Adrenal gland (tissue), 9 donors: ENCODE measurements at regions not wholly inside any gene's neighbourhood (a gene's known extent, or its start where the extent isn't known, plus 50 kb on each side); places are given as distances from the start of the nearest gene placed in this dataset.

ENCODE experiments used
- DNase-seq, 7 donors: peaks; one replicate each; pipeline ENCODE4 v3.0.0-alpha.2; 2019 to 2020
- H3K27ac ChIP-seq, 5 donors: fragments of 200-600 bp; sonication (generic) in 4 of 5; 1 replicate in 3 of 5; 2 replicates in 2 of 5; pipeline versions ENCODE4 v1.5.1 to v1.8.0; 2016 to 2020; ENCODE audit warnings: mild to moderate bottlenecking in 1 of 5
- H3K27me3 ChIP-seq: fragments of 200-600 bp; 2 replicates; pipeline ENCODE4 v1.8.0; 2021
- H3K36me3 ChIP-seq, 2 donors: fragments of 200-600 bp; replicated peaks in 1 of 2; 1 replicate in 1 of 2; 2 replicates in 1 of 2; pipeline versions ENCODE4 v1.5.1 to v1.8.0; 2018 to 2022
- H3K4me1 ChIP-seq, 2 donors: fragments of 200-600 bp; replicated peaks in 1 of 2; 1 replicate in 1 of 2; 2 replicates in 1 of 2; pipeline versions ENCODE4 v1.5.1 to v1.8.0; 2018 to 2021
- H3K4me3 ChIP-seq, 4 donors: fragments of 200-600 bp; sonication (generic) in 3 of 4; one replicate each; pipeline ENCODE4 v1.5.1; 2016 to 2018
- H3K9me3 ChIP-seq, 3 donors: fragments of 200-600 bp; sonication (generic) in 1 of 3; replicated peaks in 1 of 3; 1 replicate in 2 of 3; 2 replicates in 1 of 3; pipeline versions ENCODE4 v1.5.1 to v1.8.0; 2016 to 2021
- POLR2A ChIP-seq, 2 donors: fragments of 450-650 bp; IDR thresholded peaks; one replicate each; pipeline ENCODE4 v1.6.1; 2017; ENCODE audit warnings: antibody characterized with exemption in 2 of 2, mild to moderate bottlenecking in 2 of 2, moderate library complexity in 1 of 2
- WGBS, 4 donors: extraction: QIAGEN DNeasy Blood & Tissue Kit in 2 of 4; methylation state at CpG; one replicate each; pipeline versions ENCODE4 v1.1.5 to v1.1.7; 2013 to 2017; 5-methylcytosine and 5-hydroxymethylcytosine counted together
- intact Hi-C, 2 donors: fragments of 100-400 bp; cut with DNase I; formaldehyde crosslinking; loops; one replicate each; pipeline versions ENCODE4 v1.14.1 to v1.15.0; 2022 to 2023
- TF ChIP-seq, protein P1 (sequence below), 6 experiments: fragments of 450-650 bp in 4 of 6; fragments of 200-600 bp in 2 of 6; sonication (generic) in 1 of 6; IDR thresholded peaks; 1 replicate in 5 of 6; 2 replicates in 1 of 6; pipeline versions ENCODE4 v1.5.1 to v1.8.0; 2016 to 2021; ENCODE audit warnings: antibody characterized with exemption in 6 of 6, mild to moderate bottlenecking in 2 of 6, moderate library complexity in 1 of 6
- donor health status: healthy with polysubstance abuse.
- donor health status: Bipolar disorder and iron deficiency.
- donor health status: DM: yes; HTN: yes; CAD: no.
- donor health status: DM: no; HTN: no; CAD: no.
- donor health status: DM: no; HTN: no; CAD: no.

DNA sequence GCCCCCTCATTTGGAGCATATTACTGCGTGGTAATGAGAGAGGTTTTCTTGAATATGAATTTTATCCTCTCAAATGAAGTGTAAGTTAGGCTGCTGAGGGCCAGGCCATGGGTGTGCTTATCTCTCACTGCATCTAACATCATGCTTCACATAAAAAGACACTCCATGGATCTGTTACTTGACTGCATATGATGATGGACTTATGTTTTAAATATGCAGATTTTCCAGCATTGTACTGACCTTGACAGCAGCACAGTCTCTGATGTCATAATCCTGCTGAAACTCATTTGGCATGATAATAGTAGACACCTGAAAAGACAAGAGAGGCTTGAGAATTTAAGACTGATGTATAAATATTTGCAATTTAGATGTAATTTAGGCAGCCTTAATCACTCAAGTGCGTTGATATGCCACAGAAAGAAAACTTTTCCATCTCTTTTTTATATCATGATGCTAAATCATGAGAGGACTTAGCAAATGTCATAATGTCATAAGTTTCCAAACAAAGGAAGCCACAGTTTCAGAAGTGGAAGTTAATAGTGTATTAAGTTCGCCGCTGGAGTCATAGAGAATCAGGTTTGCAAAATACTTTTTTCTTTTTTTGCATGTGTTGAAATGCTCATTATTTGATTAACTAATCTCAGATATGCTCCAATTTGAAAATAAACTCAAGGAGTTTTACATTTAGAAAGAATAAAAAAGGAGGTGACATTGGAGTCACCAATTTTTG lies 62.7 kb upstream of the CD302 start:
- H3K9me3 ChIP-seq = no peaks in the 10 kb centered on the region
- no peak for DNase-seq
- no peak overlapping the region for H3K27ac ChIP-seq
- 83 to 90% (median 84%) methylated on average over 4 of the region's 4 CpGs for WGBS, 4 donors
- H3K27me3 ChIP-seq = no peaks in the 10 kb centered on the region
- intact Hi-C loops = no loop called here
- H3K4me3 ChIP-seq = no peak overlapping the region
- H3K36me3 ChIP-seq = no peaks in the 10 kb centered on the region
- H3K4me1 ChIP-seq = no peaks in the 10 kb centered on the region
- TF ChIP-seq, protein P1, sequence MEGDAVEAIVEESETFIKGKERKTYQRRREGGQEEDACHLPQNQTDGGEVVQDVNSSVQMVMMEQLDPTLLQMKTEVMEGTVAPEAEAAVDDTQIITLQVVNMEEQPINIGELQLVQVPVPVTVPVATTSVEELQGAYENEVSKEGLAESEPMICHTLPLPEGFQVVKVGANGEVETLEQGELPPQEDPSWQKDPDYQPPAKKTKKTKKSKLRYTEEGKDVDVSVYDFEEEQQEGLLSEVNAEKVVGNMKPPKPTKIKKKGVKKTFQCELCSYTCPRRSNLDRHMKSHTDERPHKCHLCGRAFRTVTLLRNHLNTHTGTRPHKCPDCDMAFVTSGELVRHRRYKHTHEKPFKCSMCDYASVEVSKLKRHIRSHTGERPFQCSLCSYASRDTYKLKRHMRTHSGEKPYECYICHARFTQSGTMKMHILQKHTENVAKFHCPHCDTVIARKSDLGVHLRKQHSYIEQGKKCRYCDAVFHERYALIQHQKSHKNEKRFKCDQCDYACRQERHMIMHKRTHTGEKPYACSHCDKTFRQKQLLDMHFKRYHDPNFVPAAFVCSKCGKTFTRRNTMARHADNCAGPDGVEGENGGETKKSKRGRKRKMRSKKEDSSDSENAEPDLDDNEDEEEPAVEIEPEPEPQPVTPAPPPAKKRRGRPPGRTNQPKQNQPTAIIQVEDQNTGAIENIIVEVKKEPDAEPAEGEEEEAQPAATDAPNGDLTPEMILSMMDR (IDR thresholded peaks at IDR 0.05) = no peak
- no peak for TF ChIP-seq POLR2A (IDR thresholded peaks at IDR 0.05)

DNA sequence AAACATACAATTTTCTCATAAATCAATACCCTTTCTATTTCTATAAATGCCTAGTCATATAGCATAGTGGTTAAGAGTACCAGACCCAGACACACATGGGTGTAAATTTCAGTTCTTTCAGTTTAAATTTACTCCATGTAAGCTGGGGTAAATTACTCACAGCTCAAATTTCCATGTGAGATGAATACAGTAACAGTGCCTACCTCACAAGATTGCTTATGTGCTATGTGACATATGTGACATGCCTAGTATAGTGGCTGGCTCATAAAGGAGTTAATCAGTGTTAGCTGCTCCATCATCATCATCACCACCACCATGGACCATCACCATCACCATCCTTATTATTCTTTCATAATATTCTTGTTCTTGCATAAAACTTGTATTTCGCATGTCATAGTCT lies 61.6 kb upstream of the CD302 start:
- H3K9me3 ChIP-seq = no peaks in the 10 kb centered on the region
- no peak overlapping the region for H3K27ac ChIP-seq
- no peaks in the 10 kb centered on the region for H3K27me3 ChIP-seq
- TF ChIP-seq POLR2A (IDR thresholded peaks at IDR 0.05) = no peak
- TF ChIP-seq, protein P1 (IDR thresholded peaks at IDR 0.05) = no peak
- no peaks in the 10 kb centered on the region for H3K36me3 ChIP-seq
- 80 to 100% (median 95%) methylated on average over 1 of the region's 1 CpG for WGBS, 4 donors
- intact Hi-C loops = no loop called here
- DNase-seq = no peak
- no peak overlapping the region for H3K4me3 ChIP-seq
- H3K4me1 ChIP-seq = no peaks in the 10 kb centered on the region

- H3K36me3 ChIP-seq = no peaks in the 10 kb centered on the region
- H3K27me3 ChIP-seq = no peaks in the 10 kb centered on the region
- 54 to 62% (median 57%) methylated on average over 2 of the region's 2 CpGs for WGBS, 4 donors
- no peak for TF ChIP-seq POLR2A (IDR thresholded peaks at IDR 0.05)
- TF ChIP-seq, protein P1 (IDR thresholded peaks at IDR 0.05) = no peak
- no peaks in the 10 kb centered on the region for H3K4me1 ChIP-seq
- H3K4me3 ChIP-seq = no peak overlapping the region
- no peak for DNase-seq
- intact Hi-C loops = no loop called here
- H3K9me3 ChIP-seq = no peaks in the 10 kb centered on the region
- no peak overlapping the region for H3K27ac ChIP-seq
Observed at GRCh38 chr2:159856760-159857159, 58.8 kb upstream of the CD302 start.

GRCh38 chr2:159855557-159856061 lies 57.6 kb upstream of the CD302 start:
- Histone ChIP-seq H3K36me3 (no peaks in the 10 kb centered on the region), H3K4me1 (no peaks in the 10 kb centered on the region), H3K9me3 (no peaks in the 10 kb centered on the region), H3K4me3 (no peak overlapping the region), H3K27me3 (no peaks in the 10 kb centered on the region), H3K27ac (no peak overlapping the region)
- no peak for DNase-seq
- TF ChIP-seq, protein P1 (IDR thresholded peaks at IDR 0.05) = no peak
- TF ChIP-seq POLR2A (IDR thresholded peaks at IDR 0.05) = no peak
- intact Hi-C loops = no loop called here
- 79 to 82% (median 81%) methylated on average over 5 of the region's 5 CpGs for WGBS, 4 donors
